CD4-positive, alpha-beta memory T cell (primary cell): ENCODE measurements at regions not wholly inside any gene's neighbourhood (a gene's known extent, or its start where the extent isn't known, plus 50 kb on each side); places are given as distances from the start of the nearest gene placed in this dataset.

Experiments used
- CTCF ChIA-PET: fragments of 350-600 bp; sonication (Branson Sonifier 250); formaldehyde crosslinking; loops from one replicate; lab custom pipeline; 2021; ENCODE audit warnings: inconsistent platforms; ENCODE audit not compliant: partially characterized antibody; lab: Charles Lee
- POLR2A ChIA-PET: fragments of 350-600 bp; sonication (Branson Sonifier 250); formaldehyde crosslinking; loops from one replicate; lab custom pipeline; 2021; ENCODE audit not compliant: partially characterized antibody; lab: Charles Lee
- DNase-seq, 5 donors: peaks; one replicate each; pipeline versions ENCODE4 v3.0.0 to v3.0.0-alpha.2; 2020 to 2022; ENCODE audit warnings: mixed read lengths in 1 of 5
- H3K27ac ChIP-seq: one replicate; pipeline ENCODE4 v1.7.0; 2013; ENCODE audit warnings: low read depth, low read length
- H3K27me3 ChIP-seq: 2 replicates; pipeline ENCODE4 v1.7.0; 2013; ENCODE audit warnings: mild to moderate bottlenecking, low read length, moderate library complexity; ENCODE audit not compliant: insufficient read depth
- H3K36me3 ChIP-seq: 2 replicates; pipeline ENCODE4 v1.7.0; 2013; ENCODE audit warnings: mild to moderate bottlenecking, low read length, moderate library complexity; ENCODE audit not compliant: insufficient read depth
- H3K4me1 ChIP-seq: 2 replicates; pipeline ENCODE4 v1.7.0; 2013; ENCODE audit warnings: mild to moderate bottlenecking, low read length, moderate library complexity; ENCODE audit not compliant: insufficient read depth
- H3K4me3 ChIP-seq, 2 donors: one replicate each; pipeline ENCODE4 v1.7.0; 2013; ENCODE audit warnings: low read length in 2 of 2, mild to moderate bottlenecking in 1 of 2
- H3K9me3 ChIP-seq, 2 donors: one replicate each; pipeline ENCODE4 v1.7.0; 2013; ENCODE audit warnings: low read length in 2 of 2, control low read depth in 1 of 2; ENCODE audit not compliant: control insufficient read depth in 1 of 2
- H3K27ac Mint-ChIP-seq, 7 donors: one replicate each; pipeline ENCODE4 v1.8.0; 2020 to 2021; ENCODE audit warnings: mixed read lengths in 7 of 7, mild to moderate bottlenecking in 6 of 7, inconsistent platforms in 3 of 7, moderate library complexity in 3 of 7
- H3K27me3 Mint-ChIP-seq, 2 donors: one replicate each; pipeline ENCODE4 v1.8.0; 2020 to 2021; ENCODE audit warnings: mixed read lengths in 2 of 2
- H3K36me3 Mint-ChIP-seq, 2 donors: one replicate each; pipeline ENCODE4 v1.8.0; 2020 to 2021; ENCODE audit warnings: mixed read lengths in 2 of 2, inconsistent platforms in 1 of 2, mild to moderate bottlenecking in 1 of 2
- H3K4me1 Mint-ChIP-seq, 4 donors: one replicate each; pipeline ENCODE4 v1.8.0; 2020 to 2021; ENCODE audit warnings: mixed read lengths in 4 of 4, mild to moderate bottlenecking in 1 of 4
- H3K4me3 Mint-ChIP-seq, 8 donors: one replicate each; pipeline ENCODE4 v1.8.0; 2020 to 2021; ENCODE audit warnings: mixed read lengths in 8 of 8, mild to moderate bottlenecking in 7 of 8, moderate library complexity in 6 of 8, inconsistent platforms in 3 of 8
- H3K9me3 Mint-ChIP-seq, 8 donors: one replicate each; pipeline ENCODE4 v1.8.0; 2020 to 2021; ENCODE audit warnings: mixed read lengths in 8 of 8, mild to moderate bottlenecking in 5 of 8, inconsistent platforms in 3 of 8, moderate library complexity in 1 of 8
- intact Hi-C: fragments of 100-400 bp; cut with micrococcal nuclease; formaldehyde crosslinking; loops from one replicate; pipeline ENCODE4 v1.15.1; 2023

DNA sequence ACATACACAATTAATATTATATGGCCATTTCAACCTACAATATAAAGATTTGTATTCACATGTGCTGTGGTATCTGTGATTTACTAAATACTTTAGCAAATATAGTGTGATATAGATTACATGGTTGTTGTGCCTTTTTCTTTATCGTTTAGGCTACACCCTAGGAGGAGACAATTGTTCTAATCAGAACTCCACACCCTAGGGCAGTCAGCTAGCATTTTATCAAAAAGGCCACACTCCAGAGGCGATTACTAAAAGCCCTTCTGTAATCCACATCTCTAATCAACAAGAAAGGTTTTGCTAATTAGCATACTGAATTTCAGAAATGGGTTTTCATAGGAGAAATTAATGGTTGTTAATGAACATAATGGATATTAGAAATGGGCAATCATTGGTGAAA, 319.5 kb upstream of the NOCT start:
- Mint-ChIP-seq H3K27ac (no peak overlapping the region), H3K36me3 (no peaks in the 10 kb centered on the region), H3K9me3 (no peaks in the 10 kb centered on the region), H3K4me1 (no peaks in the 10 kb centered on the region), H3K4me3 (no peak overlapping the region), H3K27me3 (peaks cover 1 to 7% of the 10 kb centered on the region in 2 donors)
- no peak for DNase-seq
- no peak overlapping the region for H3K4me3 ChIP-seq
- H3K9me3 ChIP-seq: no peaks in the 10 kb centered on the region
- POLR2A ChIA-PET: no interaction called here
- no peaks in the 10 kb centered on the region for H3K36me3 ChIP-seq
- no peak overlapping the region for H3K27ac ChIP-seq
- no peaks in the 10 kb centered on the region for H3K4me1 ChIP-seq
- intact Hi-C loops: no loop called here
- CTCF ChIA-PET: interaction anchor here (1.1 kb wide), 1 partner anchor 14 kb away, joined by 3 read pairs; no protein-coding TSS in a partner anchor
- H3K27me3 ChIP-seq: no peaks in the 10 kb centered on the region

GRCh38 chr4:138693526-138693925, 322.1 kb upstream of the NOCT start:
- DNase-seq: no peak
- ChIA-PET CTCF (interaction anchor here (1.3 to 1.6 kb wide), 2 partner anchors 10 to 16 kb away, joined by 3 read pairs; no protein-coding TSS in a partner anchor), POLR2A (no interaction called here)
- no peak overlapping the region for H3K27ac ChIP-seq
- no peaks in the 10 kb centered on the region for H3K9me3 ChIP-seq
- Mint-ChIP-seq H3K27ac (no peak overlapping the region), H3K4me3 (no peak overlapping the region), H3K4me1 (no peaks in the 10 kb centered on the region), H3K36me3 (no peaks in the 10 kb centered on the region), H3K9me3 (no peaks in the 10 kb centered on the region), H3K27me3 (peaks cover 1 to 4% of the 10 kb centered on the region in 2 donors)
- H3K4me3 ChIP-seq: no peak overlapping the region
- H3K36me3 ChIP-seq: no peaks in the 10 kb centered on the region
- no peaks in the 10 kb centered on the region for H3K27me3 ChIP-seq
- intact Hi-C loops: no loop called here
- no peaks in the 10 kb centered on the region for H3K4me1 ChIP-seq

DNA sequence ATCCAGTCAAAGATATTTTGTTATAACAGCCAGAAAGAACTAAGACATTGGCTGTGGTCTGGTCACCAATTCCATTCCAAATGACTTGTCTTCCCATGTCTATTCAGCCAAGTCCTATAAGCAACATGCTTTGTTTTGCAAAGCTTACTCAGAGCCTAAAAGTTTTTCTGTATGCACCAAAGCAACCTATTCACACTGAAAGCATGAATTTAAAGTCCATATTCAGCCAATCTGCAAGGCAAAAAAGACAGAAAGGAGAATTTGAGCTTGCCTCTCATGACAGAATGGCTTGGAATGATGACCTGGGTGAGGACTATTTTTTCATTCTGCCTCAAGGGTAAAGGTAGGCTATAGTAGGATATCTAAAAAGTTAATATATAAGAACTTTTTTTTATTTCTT, 323.2 kb upstream of the NOCT start:
- Mint-ChIP-seq H3K4me3 (no peak overlapping the region), H3K27ac (no peak overlapping the region), H3K4me1 (no peaks in the 10 kb centered on the region), H3K36me3 (no peaks in the 10 kb centered on the region), H3K27me3 (peaks cover 1 to 5% of the 10 kb centered on the region in 2 donors), H3K9me3 (no peaks in the 10 kb centered on the region)
- no peaks in the 10 kb centered on the region for H3K36me3 ChIP-seq
- CTCF ChIA-PET: no interaction called here
- no peak for DNase-seq
- H3K4me3 ChIP-seq: no peak overlapping the region
- no peak overlapping the region for H3K27ac ChIP-seq
- no peaks in the 10 kb centered on the region for H3K27me3 ChIP-seq
- no peaks in the 10 kb centered on the region for H3K4me1 ChIP-seq
- intact Hi-C loops: no loop called here
- POLR2A ChIA-PET: no interaction called here
- H3K9me3 ChIP-seq: no peaks in the 10 kb centered on the region

GRCh38 chr4:138689593-138689992, 326.0 kb upstream of the NOCT start:
- H3K4me1 Mint-ChIP-seq: no peaks in the 10 kb centered on the region
- H3K36me3 ChIP-seq: no peaks in the 10 kb centered on the region

GRCh38 chr4:138689187-138689586, 326.4 kb upstream of the NOCT start:
- Mint-ChIP-seq H3K27me3 (peaks cover 1 to 4% of the 10 kb centered on the region in 2 donors), H3K36me3 (no peaks in the 10 kb centered on the region), H3K9me3 (no peaks in the 10 kb centered on the region), H3K4me1 (no peaks in the 10 kb centered on the region), H3K4me3 (no peak overlapping the region), H3K27ac (no peak overlapping the region)
- Histone ChIP-seq H3K4me3 (no peak overlapping the region), H3K27ac (no peak overlapping the region), H3K27me3 (no peaks in the 10 kb centered on the region), H3K9me3 (no peaks in the 10 kb centered on the region), H3K36me3 (no peaks in the 10 kb centered on the region), H3K4me1 (no peaks in the 10 kb centered on the region)
- intact Hi-C loops: no loop called here
- CTCF ChIA-PET: interaction anchor here (1.0 kb wide), 1 partner anchor 9 kb away, joined by 4 read pairs; no protein-coding TSS in a partner anchor
- DNase-seq: no peak
- POLR2A ChIA-PET: no interaction called here

More at GRCh38 chr4:138689593-138689992, 326.0 kb upstream of the NOCT start:
- Histone ChIP-seq H3K27me3 (no peaks in the 10 kb centered on the region), H3K9me3 (no peaks in the 10 kb centered on the region), H3K27ac (no peak overlapping the region), H3K4me1 (no peaks in the 10 kb centered on the region), H3K4me3 (no peak overlapping the region)
- no peak for DNase-seq
- ChIA-PET POLR2A (no interaction called here), CTCF (interaction anchor here (1.0 to 2.4 kb wide), 2 partner anchors 8 to 9 kb away, joined by 4 to 10 read pairs; no protein-coding TSS in a partner anchor)
- H3K27me3 Mint-ChIP-seq: peaks cover 1 to 4% of the 10 kb centered on the region in 2 donors
- H3K9me3 Mint-ChIP-seq: no peaks in the 10 kb centered on the region
- intact Hi-C loops: no loop called here
- H3K27ac Mint-ChIP-seq: no peak overlapping the region
- H3K4me3 Mint-ChIP-seq: no peak overlapping the region
- H3K36me3 Mint-ChIP-seq: no peaks in the 10 kb centered on the region

DNA sequence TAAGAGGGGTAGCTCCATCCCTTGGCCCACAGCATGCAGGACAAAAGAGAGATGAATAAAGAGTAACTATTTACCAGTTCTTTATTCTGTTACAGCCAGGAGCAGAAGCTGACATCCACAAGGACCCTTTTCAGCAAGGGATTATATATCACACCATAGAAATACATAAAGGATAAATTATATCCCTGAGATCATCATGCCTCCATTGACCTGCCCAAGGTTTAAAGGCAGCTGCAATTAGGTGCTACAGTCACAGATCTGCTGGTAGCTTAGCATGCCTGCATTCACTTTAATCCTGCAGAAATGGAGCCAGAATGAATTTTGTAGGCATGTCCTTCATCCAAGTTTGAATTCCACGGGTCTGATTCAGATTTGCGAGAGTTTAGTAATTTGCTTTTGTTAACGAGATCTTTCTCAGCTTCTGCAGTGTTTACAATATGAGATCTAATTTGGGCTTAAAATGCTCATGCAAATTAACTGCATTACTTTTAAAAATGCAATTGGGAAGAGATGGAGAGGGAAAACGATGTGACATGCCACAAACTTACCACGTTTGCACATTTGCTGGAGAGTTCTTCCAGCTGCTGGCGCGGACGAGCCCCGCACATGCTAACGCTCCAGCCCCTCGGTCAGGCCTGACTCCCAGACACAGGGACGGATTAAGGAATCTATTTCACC, 327.0 kb upstream of the NOCT start:
- Histone ChIP-seq H3K27me3 (no peaks in the 10 kb centered on the region), H3K4me3 (no peak overlapping the region), H3K4me1 (no peaks in the 10 kb centered on the region), H3K9me3 (no peaks in the 10 kb centered on the region), H3K27ac (no peak overlapping the region), H3K36me3 (no peaks in the 10 kb centered on the region)
- no peak overlapping the region for H3K27ac Mint-ChIP-seq
- peaks cover 0 to 4% of the 10 kb centered on the region in 2 donors for H3K27me3 Mint-ChIP-seq
- intact Hi-C loops: no loop called here
- DNase-seq: no peak
- CTCF ChIA-PET: interaction anchor here (1.0 kb wide), 1 partner anchor 8 kb away, joined by 4 read pairs; no protein-coding TSS in a partner anchor
- no peaks in the 10 kb centered on the region for H3K9me3 Mint-ChIP-seq
- POLR2A ChIA-PET: no interaction called here
- no peak overlapping the region for H3K4me3 Mint-ChIP-seq
- H3K4me1 Mint-ChIP-seq: no peaks in the 10 kb centered on the region
- no peaks in the 10 kb centered on the region for H3K36me3 Mint-ChIP-seq

DNA sequence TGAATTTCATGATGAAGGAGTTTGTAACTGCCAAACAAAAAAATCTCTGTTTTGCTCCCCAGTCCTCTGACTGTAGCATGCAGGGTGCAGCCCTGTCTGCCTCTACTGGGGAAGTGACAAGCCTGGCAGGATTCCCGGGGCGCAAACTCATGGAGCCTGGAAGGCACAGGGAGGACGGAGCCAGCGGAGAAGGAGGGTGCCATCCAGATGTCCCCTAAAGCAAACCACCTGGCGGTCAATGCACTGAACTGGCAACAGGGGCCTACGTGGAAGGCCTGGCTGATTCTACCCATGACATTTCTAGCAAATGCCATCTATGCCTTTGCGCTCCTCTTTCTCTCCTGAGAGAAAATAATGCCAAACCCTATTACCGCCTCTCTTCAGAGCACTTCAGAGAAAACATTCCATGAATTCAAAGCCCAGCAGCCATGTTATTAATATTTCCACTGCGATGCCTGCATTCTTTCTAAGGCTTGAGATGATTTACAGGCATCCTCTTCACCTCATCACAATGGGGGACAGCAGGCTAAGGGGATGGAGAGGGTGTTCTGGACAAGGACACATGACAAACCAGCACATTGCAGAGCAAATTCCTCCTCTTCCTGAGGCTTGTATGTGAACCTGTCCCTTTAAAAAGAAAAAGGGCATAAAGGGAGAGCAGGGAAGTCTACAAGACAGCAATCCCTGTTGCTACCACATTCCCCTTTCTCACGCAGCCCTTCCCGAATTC, 329.3 kb upstream of the NOCT start:
- no peak overlapping the region for H3K27ac Mint-ChIP-seq
- ChIA-PET CTCF (no interaction called here), POLR2A (no interaction called here)
- no peaks in the 10 kb centered on the region for H3K36me3 Mint-ChIP-seq
- intact Hi-C loops: no loop called here
- no peaks in the 10 kb centered on the region for H3K27me3 ChIP-seq
- no peaks in the 10 kb centered on the region for H3K9me3 Mint-ChIP-seq
- H3K4me3 Mint-ChIP-seq: no peak overlapping the region
- peaks cover 2 to 12% of the 10 kb centered on the region in 2 donors for H3K27me3 Mint-ChIP-seq
- H3K9me3 ChIP-seq: no peaks in the 10 kb centered on the region
- H3K4me1 ChIP-seq: no peaks in the 10 kb centered on the region
- DNase-seq: no peak
- H3K4me1 Mint-ChIP-seq: no peaks in the 10 kb centered on the region
- no peak overlapping the region for H3K27ac ChIP-seq
- no peaks in the 10 kb centered on the region for H3K36me3 ChIP-seq
- H3K4me3 ChIP-seq: no peak overlapping the region
